Fibroblast of villous mesenchyme (primary cell): ENCODE measurements at regions not wholly inside any gene's neighbourhood (a gene's known extent, or its start where the extent isn't known, plus 50 kb on each side); places are given as distances from the start of the nearest gene placed in this dataset.
A peak's percentile ranks its signal among the peaks of the same experiment; 100 is the strongest.

Experiments
- DNase-seq: peaks from one replicate; pipeline ENCODE4 v3.0.0-alpha.2; 2010; ENCODE audit warnings: low read depth
- H3K4me3 ChIP-seq: 2 replicates; pipeline ENCODE4 v1.5.1; 2011; ENCODE audit warnings: low read depth, mild to moderate bottlenecking, low read length
- TF ChIP-seq, protein P1 (sequence below): IDR thresholded peaks from 2 replicates; pipeline ENCODE4 v1.5.1; 2012; ENCODE audit warnings: low read depth, mild to moderate bottlenecking, low read length; ENCODE audit not compliant: insufficient read depth

- DNase-seq, result no peak
- H3K4me3 ChIP-seq, result no peak overlapping the region
- TF ChIP-seq, protein P1, sequence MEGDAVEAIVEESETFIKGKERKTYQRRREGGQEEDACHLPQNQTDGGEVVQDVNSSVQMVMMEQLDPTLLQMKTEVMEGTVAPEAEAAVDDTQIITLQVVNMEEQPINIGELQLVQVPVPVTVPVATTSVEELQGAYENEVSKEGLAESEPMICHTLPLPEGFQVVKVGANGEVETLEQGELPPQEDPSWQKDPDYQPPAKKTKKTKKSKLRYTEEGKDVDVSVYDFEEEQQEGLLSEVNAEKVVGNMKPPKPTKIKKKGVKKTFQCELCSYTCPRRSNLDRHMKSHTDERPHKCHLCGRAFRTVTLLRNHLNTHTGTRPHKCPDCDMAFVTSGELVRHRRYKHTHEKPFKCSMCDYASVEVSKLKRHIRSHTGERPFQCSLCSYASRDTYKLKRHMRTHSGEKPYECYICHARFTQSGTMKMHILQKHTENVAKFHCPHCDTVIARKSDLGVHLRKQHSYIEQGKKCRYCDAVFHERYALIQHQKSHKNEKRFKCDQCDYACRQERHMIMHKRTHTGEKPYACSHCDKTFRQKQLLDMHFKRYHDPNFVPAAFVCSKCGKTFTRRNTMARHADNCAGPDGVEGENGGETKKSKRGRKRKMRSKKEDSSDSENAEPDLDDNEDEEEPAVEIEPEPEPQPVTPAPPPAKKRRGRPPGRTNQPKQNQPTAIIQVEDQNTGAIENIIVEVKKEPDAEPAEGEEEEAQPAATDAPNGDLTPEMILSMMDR, result no peak
Measured at GRCh38 chr1:209363112-209363511, 220.4 kb upstream of the CAMK1G start.

DNA sequence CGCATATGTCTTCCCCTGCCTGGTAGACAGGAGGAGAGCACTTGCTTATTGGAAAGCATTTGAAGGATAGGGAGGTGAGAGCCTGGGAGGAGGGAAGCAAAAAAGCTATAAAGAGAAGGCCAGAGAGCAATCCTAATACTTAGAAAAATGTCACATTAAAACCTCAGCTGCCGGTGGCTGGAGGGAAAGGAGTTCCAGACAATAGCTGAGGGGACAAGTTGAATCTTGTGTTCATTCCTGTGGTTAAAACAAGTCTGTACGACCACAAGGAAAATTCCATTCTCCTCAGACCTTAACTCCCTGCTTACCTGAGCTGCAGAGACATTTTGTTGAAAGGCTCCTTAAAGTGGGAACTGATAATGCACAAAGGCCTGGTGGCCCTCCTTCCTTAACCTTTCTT is 218.8 kb upstream of the CAMK1G start:
- TF ChIP-seq, protein P1, result no peak
- H3K4me3 ChIP-seq, result no peak overlapping the region
- DNase-seq, result no peak

- H3K4me3 ChIP-seq, result no peak overlapping the region
- TF ChIP-seq, protein P1, result no peak
- peak; percentile 56 for DNase-seq
Measured at GRCh38 chr1:209367061-209367772, 216.3 kb upstream of the CAMK1G start.

- H3K4me3 ChIP-seq, result no peak overlapping the region
- TF ChIP-seq, protein P1, result no peak
- DNase-seq, result peak; percentile 86
Measured at GRCh38 chr1:209368864-209369598, 214.5 kb upstream of the CAMK1G start.

GRCh38 chr1:209370241-209370995 is 213.1 kb upstream of the CAMK1G start:
- no peak for DNase-seq
- H3K4me3 ChIP-seq, result no peak overlapping the region
- TF ChIP-seq, protein P1, result no peak

DNA sequence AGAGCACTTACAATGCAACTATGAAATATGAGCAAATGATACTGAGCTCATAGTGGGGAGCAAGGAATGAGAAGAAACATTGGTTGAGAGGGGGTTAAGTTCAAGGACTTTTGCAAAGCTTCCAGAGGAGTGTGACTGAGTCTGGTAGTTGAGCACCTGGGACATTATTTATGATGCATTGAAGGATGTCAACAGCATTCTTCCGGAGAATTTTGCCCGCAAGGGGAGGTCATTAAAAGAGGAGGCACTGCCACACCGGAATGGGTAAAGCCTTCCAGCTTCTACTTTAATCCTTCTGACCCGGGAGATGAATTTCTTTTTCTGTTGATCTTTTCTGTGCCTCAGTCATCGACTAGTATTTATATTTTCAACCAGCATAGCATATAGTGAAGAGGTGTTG is 208.4 kb upstream of the CAMK1G start:
- H3K4me3 ChIP-seq, result no peak overlapping the region
- TF ChIP-seq, protein P1, result no peak
- no peak for DNase-seq
